ENCODE measurements at regions not wholly inside any gene's neighbourhood (a gene's known extent, or its start where the extent isn't known, plus 50 kb on each side); places are given as distances from the start of the nearest gene placed in this dataset.

- Histone ChIP-seq H3K4me2 (no peak overlapping the region), H2AFZ (ENCODE audit: low read depth) (no peak overlapping the region), H3K27ac (no peak overlapping the region), H3K4me3 (IDR thresholded peaks at IDR 0.05; ENCODE audit: insufficient read depth, low read depth, low read length) (no peak overlapping the region), H3K9ac (no peak overlapping the region), H3K27me3 (ENCODE audit: insufficient read depth, low read depth) (no peaks in the 10 kb centered on the region), H3K36me3 (ENCODE audit: insufficient read depth) (no peaks in the 10 kb centered on the region), H4K20me1 (ENCODE audit: insufficient read depth) (no peaks in the 10 kb centered on the region), H3K79me2 (ENCODE audit: insufficient read depth, low read depth) (no peaks in the 10 kb centered on the region), H3K4me1 (ENCODE audit: low read depth, poor library complexity, severe bottlenecking) (no peaks in the 10 kb centered on the region)
- TF ChIP-seq CTCF (conservative IDR thresholded peaks at IDR 0.05; ENCODE audit: low read depth, low read length): no peak
Measured at GRCh38 chr3:89783341-89783927, 676.0 kb downstream of the EPHA3 start.

- Histone ChIP-seq H3K36me3 (ENCODE audit: insufficient read depth) (no peaks in the 10 kb centered on the region), H4K20me1 (ENCODE audit: insufficient read depth) (no peaks in the 10 kb centered on the region), H3K4me3 (IDR thresholded peaks at IDR 0.05; ENCODE audit: insufficient read depth, low read depth, low read length) (no peak overlapping the region), H3K79me2 (ENCODE audit: insufficient read depth, low read depth) (no peaks in the 10 kb centered on the region), H3K4me1 (ENCODE audit: low read depth, poor library complexity, severe bottlenecking) (no peaks in the 10 kb centered on the region), H3K4me2 (no peak overlapping the region), H2AFZ (ENCODE audit: low read depth) (no peak overlapping the region), H3K27me3 (ENCODE audit: insufficient read depth, low read depth) (no peaks in the 10 kb centered on the region), H3K27ac (no peak overlapping the region), H3K9ac (no peak overlapping the region)
- TF ChIP-seq CTCF (conservative IDR thresholded peaks at IDR 0.05; ENCODE audit: low read depth, low read length): no peak
Measured at GRCh38 chr3:89787485-89787884, 680.1 kb downstream of the EPHA3 start.

GRCh38 chr3:89787979-89788378, 680.6 kb downstream of the EPHA3 start:
- no peaks in the 10 kb centered on the region for H3K4me1 ChIP-seq (ENCODE audit: low read depth, poor library complexity, severe bottlenecking)
- H3K9ac ChIP-seq: no peak overlapping the region
- no peak for TF ChIP-seq CTCF (conservative IDR thresholded peaks at IDR 0.05; ENCODE audit: low read depth, low read length)
- no peaks in the 10 kb centered on the region for H3K36me3 ChIP-seq (ENCODE audit: insufficient read depth)
- no peak overlapping the region for H3K4me3 ChIP-seq (IDR thresholded peaks at IDR 0.05; ENCODE audit: insufficient read depth, low read depth, low read length)
- no peak overlapping the region for H2AFZ ChIP-seq (ENCODE audit: low read depth)
- no peaks in the 10 kb centered on the region for H3K27me3 ChIP-seq (ENCODE audit: insufficient read depth, low read depth)
- no peak overlapping the region for H3K27ac ChIP-seq
- H4K20me1 ChIP-seq (ENCODE audit: insufficient read depth): no peaks in the 10 kb centered on the region
- no peak overlapping the region for H3K4me2 ChIP-seq
- no peaks in the 10 kb centered on the region for H3K79me2 ChIP-seq (ENCODE audit: insufficient read depth, low read depth)

GRCh38 chr3:89795506-89795905, 688.1 kb downstream of the EPHA3 start:
- H4K20me1 ChIP-seq (ENCODE audit: insufficient read depth): no peaks in the 10 kb centered on the region
- H3K4me1 ChIP-seq (ENCODE audit: low read depth, poor library complexity, severe bottlenecking): no peaks in the 10 kb centered on the region
- no peaks in the 10 kb centered on the region for H3K36me3 ChIP-seq (ENCODE audit: insufficient read depth)
- no peak overlapping the region for H3K27ac ChIP-seq
- no peak overlapping the region for H3K9ac ChIP-seq
- no peak overlapping the region for H2AFZ ChIP-seq (ENCODE audit: low read depth)
- TF ChIP-seq CTCF (conservative IDR thresholded peaks at IDR 0.05; ENCODE audit: low read depth, low read length): no peak
- H3K79me2 ChIP-seq (ENCODE audit: insufficient read depth, low read depth): no peaks in the 10 kb centered on the region
- H3K27me3 ChIP-seq (ENCODE audit: insufficient read depth, low read depth): no peaks in the 10 kb centered on the region
- no peak overlapping the region for H3K4me3 ChIP-seq (IDR thresholded peaks at IDR 0.05; ENCODE audit: insufficient read depth, low read depth, low read length)
- H3K4me2 ChIP-seq: no peak overlapping the region

All from KMS-11 (cell line).